GM20000 (cell line): ENCODE measurements at regions not wholly inside any gene's neighbourhood (a gene's known extent, or its start where the extent isn't known, plus 50 kb on each side); places are given as distances from the start of the nearest gene placed in this dataset.

ENCODE experiments used
- DNase-seq: peaks from one replicate; pipeline ENCODE4 v3.0.0; 2012; ENCODE audit warnings: low spot score
- CTCF ChIP-seq: IDR thresholded peaks from 2 replicates; pipeline ENCODE4 v1.5.1; 2012; ENCODE audit warnings: mild to moderate bottlenecking, control low read depth; ENCODE audit errors: extremely low read depth, missing control alignments

DNA sequence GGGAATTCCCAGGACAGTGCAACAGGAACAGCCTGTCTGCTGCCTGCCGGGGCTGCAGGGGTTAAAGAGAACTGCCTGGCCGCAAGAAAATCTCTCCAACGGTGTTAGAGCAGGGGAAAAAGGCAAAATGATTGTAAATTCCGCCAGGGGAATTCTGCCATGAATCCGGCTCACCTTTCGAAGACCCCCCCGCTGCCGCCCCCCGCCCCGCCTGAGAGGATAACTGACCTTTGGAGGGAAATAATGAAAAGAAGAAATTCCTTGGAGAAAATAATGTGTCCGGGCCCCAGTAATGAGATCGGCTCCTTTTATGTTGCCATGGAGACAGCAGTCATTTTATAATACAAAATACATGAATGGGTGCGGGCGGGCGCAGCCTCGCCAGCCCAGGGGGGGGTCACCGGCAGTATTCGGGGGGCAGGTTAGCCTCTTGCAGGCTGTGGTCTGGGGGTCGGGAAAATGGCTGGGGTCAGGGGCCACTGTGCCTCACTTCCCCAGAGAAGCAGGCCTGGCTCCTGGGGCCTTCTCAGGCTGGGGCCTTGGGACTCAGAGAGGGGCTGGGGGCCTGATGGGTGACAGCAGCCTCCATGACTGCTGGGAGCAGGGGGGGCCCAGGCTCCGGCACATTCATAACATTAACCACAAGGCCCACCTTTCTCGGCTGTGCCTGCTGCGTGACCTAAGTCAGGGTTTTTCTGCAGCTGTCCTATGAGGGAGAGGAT is 228.1 kb downstream of the MN1 start:
- no peak for TF ChIP-seq CTCF
- DNase-seq, result no peak

GRCh38 chr22:27574002-27574366 is 227.6 kb downstream of the MN1 start:
- no peak for DNase-seq
- no peak for TF ChIP-seq CTCF

DNA sequence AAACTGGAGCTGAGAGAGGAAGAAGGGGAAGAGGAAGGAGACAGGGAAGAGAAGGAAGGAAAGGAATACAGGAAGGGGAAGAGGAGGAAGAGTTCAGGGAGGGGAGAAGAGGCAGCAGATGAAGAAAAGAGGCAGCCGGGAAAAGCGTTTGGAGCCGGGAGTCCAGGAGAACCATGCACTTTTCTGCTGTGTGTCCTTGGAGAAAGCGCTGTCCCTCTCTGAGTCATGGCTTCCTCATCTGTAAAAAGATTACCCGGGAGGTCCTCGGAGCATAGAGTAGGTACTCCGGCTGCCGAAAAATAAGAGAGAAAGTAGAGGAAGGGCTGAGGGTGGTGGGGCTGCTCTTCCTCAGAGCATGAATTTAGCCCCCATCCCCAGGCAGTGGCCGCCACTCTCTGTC is 226.9 kb downstream of the MN1 start:
- no peak for DNase-seq
- TF ChIP-seq CTCF, result no peak

DNA sequence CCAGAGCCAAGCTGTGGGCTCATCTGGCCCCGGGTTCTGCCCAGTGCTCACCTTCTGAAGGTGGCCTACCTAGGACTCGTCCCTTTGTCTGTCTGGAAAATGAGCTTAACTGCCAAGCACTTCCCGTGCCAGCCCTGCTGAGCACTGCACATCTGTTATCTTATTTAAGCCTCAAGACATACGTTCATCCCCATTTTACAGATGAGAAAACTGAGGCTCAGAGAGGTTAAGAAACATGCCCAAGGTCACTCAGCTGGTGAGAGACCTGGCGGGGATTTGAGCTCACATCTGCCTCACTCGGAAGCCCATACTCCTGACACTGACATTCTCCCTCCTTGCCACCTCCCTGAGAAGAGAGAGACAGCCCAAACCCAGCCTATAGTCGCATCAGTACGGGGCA is 226.2 kb downstream of the MN1 start:
- no peak for DNase-seq
- TF ChIP-seq CTCF, result no peak

GRCh38 chr22:27576413-27576812 is 225.1 kb downstream of the MN1 start:
- DNase-seq, result no peak
- TF ChIP-seq CTCF, result no peak

DNA sequence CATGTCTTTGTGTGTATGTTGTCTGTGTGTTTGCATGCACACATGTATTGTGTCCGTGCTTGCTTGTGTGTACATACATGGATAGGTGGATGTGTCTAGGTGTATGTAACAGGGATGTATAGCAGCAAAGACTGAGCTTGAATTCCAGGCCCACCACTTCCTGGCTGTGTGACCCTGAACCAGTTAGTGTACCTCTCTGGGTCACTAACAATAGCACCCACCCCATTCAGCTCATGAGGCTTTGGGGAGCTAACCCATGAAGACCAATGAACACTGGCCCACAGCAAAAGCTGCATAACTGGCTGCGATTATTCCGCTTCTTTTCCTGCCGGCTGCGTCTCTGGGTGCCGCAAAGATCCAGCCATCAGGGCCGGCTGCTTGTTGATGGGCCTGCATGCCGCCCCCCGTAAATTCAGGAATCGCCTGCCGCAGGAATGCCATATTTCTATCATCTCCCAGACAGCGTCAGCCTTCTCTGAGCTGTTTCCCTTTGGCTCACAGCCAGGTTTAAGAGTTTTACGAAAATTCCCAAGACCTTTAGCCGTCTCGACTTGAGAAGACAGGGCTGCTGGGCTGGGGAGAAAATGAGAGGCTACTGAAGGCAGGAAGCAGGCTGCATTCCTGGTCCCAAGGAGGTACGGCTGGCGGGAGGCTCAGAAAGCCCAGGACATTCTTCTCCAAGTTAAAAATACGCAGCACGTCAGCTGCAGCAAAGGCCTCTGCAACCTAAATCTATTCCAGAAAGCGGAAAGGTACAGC is 224.6 kb downstream of the MN1 start:
- DNase-seq, result no peak
- no peak for TF ChIP-seq CTCF

DNA sequence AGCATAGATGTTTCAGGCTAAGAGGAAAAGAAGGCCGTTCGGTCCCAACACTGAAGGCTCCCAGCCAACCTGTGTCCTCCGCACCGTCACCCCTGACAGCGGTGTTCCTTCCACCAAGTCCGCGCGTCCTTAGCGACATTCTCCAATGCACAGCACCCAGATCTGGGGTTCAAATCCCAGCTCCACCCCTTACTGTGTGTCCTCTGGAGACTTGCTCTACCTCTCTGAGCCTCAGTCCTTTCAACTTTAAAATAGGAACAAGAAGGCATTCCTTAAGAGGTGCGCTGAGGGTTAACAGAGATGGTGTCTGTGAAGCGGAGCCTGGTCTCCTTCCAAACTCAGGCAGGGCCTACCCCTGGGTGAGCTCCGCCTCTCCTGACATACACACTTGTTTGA is 224.0 kb downstream of the MN1 start:
- no peak for TF ChIP-seq CTCF
- DNase-seq, result no peak
